ENCODE measurements at regions not wholly inside any gene's neighbourhood (a gene's known extent, or its start where the extent isn't known, plus 50 kb on each side); places are given as distances from the start of the nearest gene placed in this dataset.
A peak's percentile ranks its signal among the peaks of the same experiment; 100 is the strongest.
"Not testable (repeated sequence)": the region's sequence is repeated elsewhere in the genome, so short reads cannot be mapped to it uniquely, and the experiment has no call there.

GRCh38 chr7:112540839-112541577 lies 60.2 kb downstream of the LSMEM1 start:
- FAIRE-seq (no peak), DNase-seq (ENCODE audit: low spot score in 2 of 2) (no peak)

DNA sequence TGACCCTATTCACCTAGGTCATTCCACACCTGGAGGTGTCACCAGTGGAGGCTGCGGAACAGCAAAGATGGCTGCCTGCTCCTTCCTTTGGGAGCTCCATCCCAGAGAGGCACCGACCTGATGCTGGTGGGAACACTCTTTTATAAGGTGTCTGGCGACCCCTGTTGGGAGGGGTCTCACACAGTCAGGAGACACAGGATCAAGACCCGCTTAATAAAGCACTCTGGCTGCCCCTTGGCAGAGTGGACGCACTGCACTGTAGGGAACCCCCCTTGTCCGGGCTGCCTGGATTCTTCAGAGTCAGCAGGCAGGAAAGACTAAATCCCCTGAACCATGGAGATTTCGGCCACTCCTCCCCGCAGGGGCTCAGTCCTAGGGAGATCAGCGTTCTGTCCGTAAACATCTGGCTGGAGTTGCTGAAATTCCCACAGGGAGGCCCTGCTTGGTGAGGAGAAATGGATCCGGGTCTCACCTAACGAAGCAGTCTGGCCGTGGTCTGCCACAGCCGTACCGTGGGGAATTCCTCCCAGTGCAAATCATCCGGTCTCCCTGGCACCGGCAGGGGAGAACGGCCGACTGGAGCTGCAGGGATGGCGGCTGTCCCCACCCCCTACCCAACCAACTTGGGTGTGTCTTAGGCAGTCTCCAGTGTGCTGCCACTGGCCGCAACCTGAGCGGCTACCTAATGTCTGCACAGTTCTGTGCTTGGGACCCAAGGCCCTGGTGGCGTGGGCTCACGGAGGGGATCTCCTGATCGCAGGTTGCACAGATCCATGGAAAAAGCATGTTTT lies 66.1 kb downstream of the LSMEM1 start:
- DNase-seq (ENCODE audit: low spot score in 2 of 2) = no peak
- no peak for FAIRE-seq

GRCh38 chr7:112547916-112548315 lies 67.1 kb downstream of the LSMEM1 start:
- FAIRE-seq = no peak
- DNase-seq (ENCODE audit: low spot score in 2 of 2) = no peak

DNA sequence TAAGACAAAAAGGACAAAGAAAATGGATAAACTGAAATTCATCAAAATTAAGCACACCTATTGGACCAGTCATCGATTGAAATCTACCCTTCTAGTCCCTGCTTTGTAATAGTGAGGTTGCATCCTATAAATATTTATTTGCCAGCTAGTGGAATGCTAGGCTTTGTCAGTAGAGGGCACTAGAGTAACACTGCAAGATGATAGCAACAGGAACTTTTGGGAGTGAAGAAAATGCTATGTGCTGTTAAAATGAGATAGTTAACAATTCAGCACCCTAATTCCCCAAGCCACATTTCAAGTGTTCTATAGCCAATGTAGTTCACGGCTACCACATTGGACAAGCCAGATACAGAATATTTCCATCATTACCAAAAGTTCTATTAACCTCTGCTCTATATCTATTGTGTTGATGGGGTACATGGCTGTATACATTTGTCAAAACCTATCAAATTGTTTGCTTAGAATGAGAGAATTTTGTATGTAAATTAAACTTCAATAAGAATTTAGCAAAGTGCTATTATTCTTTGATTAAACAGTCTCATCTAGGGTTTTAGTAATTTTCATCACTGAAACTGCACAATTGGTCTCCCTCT lies 69.8 kb downstream of the LSMEM1 start:
- FAIRE-seq = no peak
- peak; percentile 22 to 31 for DNase-seq (ENCODE audit: low spot score in 2 of 2)

- DNase-seq (ENCODE audit: low spot score in 2 of 2); FAIRE-seq: not testable (repeated sequence)
Observed at GRCh38 chr7:112551521-112551920, 70.7 kb downstream of the LSMEM1 start.

GRCh38 chr7:112554591-112554990 lies 73.8 kb downstream of the LSMEM1 start:
- DNase-seq (ENCODE audit: low spot score in 2 of 2) (no peak), FAIRE-seq (no peak)

- no peak for FAIRE-seq
- no peak for DNase-seq (ENCODE audit: low spot score in 2 of 2)
Observed at GRCh38 chr7:112556633-112557032, 75.8 kb downstream of the LSMEM1 start.

GRCh38 chr7:112566442-112567324 lies 85.9 kb downstream of the LSMEM1 start:
- no peak for FAIRE-seq
- no peak for DNase-seq (ENCODE audit: low spot score in 2 of 2)

- no peak for FAIRE-seq
- no peak for DNase-seq (ENCODE audit: low spot score in 2 of 2)
Observed at GRCh38 chr7:112567388-112567787, 86.6 kb downstream of the LSMEM1 start.

DNA sequence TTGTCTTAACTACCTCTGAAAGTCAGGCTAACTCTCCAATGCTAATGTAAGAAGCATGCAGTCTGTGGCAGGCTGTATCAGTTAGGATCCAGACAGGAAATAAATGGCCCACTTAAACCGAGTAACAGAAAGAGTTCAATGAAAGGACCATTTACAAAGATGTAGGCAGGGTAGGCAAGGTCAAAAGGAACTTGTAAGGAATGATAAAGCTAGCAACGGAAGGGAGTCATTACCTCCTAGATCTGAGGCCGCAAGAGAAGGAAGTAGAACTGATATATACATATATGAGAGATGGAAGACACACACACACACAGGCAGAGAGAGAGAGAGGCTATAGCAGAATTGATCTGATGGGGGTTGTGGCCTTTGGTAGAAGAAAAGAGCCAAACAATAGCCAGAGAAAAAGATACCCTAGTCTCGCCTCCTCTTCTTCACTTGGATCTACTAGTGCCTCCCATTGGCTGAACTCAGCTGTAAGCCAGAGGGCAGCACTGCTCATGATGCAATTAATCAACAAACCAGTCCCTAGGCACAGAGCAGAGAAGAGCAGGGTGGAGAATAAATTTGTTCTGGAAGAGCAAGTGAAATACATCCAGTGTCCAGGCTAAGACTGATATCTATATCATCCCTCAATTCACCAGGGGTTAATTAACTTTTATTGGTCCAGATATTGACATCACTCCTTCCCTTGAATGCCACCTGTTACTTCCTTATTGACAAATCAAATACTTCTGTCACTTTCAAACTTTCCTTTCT lies 91.2 kb downstream of the LSMEM1 start:
- no peak for DNase-seq (ENCODE audit: low spot score in 2 of 2)
- no peak for FAIRE-seq

GRCh38 chr7:112572669-112573301 lies 92.0 kb downstream of the LSMEM1 start:
- FAIRE-seq = no peak
- no peak for DNase-seq (ENCODE audit: low spot score in 2 of 2)

- DNase-seq (ENCODE audit: low spot score in 2 of 2) = no peak
- no peak for FAIRE-seq
Observed at GRCh38 chr7:112573302-112574039, 92.7 kb downstream of the LSMEM1 start.

GRCh38 chr7:112575864-112576263 lies 95.1 kb downstream of the LSMEM1 start:
- no peak for DNase-seq (ENCODE audit: low spot score in 2 of 2)
- FAIRE-seq = no peak

DNA sequence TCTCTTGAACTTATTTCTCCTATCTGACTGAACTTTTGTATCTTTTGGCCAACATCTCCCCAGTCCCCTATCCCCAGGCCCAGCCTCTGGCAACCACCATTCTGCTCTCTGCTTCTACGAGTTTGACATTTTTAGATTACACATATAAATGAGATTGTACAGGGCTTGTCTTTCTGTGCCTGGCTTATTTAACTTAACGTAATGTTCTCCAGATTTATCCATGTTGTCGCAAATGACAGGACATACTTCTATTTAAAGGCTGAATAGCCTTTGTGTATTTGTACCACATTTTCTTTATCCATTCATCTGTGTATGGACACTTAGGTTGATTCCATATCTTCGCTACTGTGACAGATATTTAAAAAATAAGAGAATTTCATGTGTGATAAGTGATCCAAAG lies 98.6 kb downstream of the LSMEM1 start:
- DNase-seq (ENCODE audit: low spot score in 2 of 2) = no peak
- no peak for FAIRE-seq

- FAIRE-seq = no peak
- no peak for DNase-seq (ENCODE audit: low spot score in 2 of 2)
Observed at GRCh38 chr7:112580717-112581435, 100.1 kb downstream of the LSMEM1 start.

DNA sequence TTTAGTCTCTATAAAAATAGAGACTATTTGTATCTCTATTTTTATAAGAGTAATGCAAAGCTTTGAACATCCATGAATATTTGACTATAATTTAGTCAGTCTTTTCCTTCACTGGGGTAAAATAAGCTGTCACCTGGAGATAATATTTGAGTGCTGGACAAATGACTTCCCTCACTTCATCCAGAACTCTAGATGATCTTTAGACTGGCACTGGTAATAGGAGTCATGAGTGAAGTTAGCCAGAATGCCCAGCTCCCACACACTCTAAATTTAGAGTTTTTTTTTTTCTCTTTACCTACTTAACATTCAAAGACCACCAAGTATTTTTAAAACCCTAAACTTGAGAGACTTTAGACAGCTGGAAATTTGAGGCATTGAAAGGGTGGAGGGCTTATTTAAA lies 100.7 kb downstream of the LSMEM1 start:
- DNase-seq (ENCODE audit: low spot score in 2 of 2) (no peak), FAIRE-seq (no peak)

DNA sequence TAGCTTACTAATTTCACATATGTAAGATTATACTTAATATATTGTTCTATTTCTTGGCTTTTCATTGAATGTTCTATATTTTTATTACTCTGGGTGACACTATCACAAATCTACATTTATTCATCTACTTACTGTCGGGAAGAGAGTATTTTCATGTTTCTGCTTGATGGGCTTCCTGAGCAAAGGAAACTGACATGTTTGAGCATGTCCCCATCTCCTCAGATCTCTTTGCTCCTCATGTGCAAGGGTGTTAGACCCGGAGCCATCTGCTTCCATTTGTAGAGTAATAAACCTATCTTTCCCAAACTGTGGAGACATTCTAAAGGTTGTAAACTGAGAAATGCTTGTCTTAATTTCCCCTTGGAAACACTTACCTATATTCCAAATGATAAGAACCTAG lies 103.5 kb downstream of the LSMEM1 start:
- FAIRE-seq = no peak

GRCh38 chr7:112587504-112587903 lies 106.7 kb downstream of the LSMEM1 start:
- FAIRE-seq (no peak), DNase-seq (ENCODE audit: low spot score in 2 of 2) (no peak)

More for the DNA sequence above, 103.5 kb downstream of the LSMEM1 start:
- no peak for DNase-seq (ENCODE audit: low spot score in 2 of 2)

Measured in frontal cortex (tissue), 3 donors.